Mesothelial cell of epicardium (in vitro differentiated cells): ENCODE measurements at regions not wholly inside any gene's neighbourhood (a gene's known extent, or its start where the extent isn't known, plus 50 kb on each side); places are given as distances from the start of the nearest gene placed in this dataset.

Source experiments
- DNase-seq, 2 experiments: peaks; one replicate each; pipeline ENCODE4 v3.0.0; 2021; ENCODE audit warnings: low spot score in 2 of 2; ENCODE audit not compliant: unreplicated experiment in 2 of 2
- H3K27ac Mint-ChIP-seq: 2 replicates; pipeline ENCODE4 v1.8.0; 2021; ENCODE audit warnings: mixed read lengths
- H3K27me3 Mint-ChIP-seq: 2 replicates; pipeline ENCODE4 v1.8.0; 2021; ENCODE audit warnings: low read depth, mixed read lengths
- H3K36me3 Mint-ChIP-seq: 2 replicates; pipeline ENCODE4 v1.8.0; 2021; ENCODE audit warnings: mixed read lengths
- H3K4me1 Mint-ChIP-seq: 2 replicates; pipeline ENCODE4 v1.8.0; 2021; ENCODE audit warnings: mixed read lengths
- H3K4me3 Mint-ChIP-seq: 2 replicates; pipeline ENCODE4 v1.8.0; 2021; ENCODE audit warnings: mild to moderate bottlenecking, moderate library complexity, mixed read lengths
- H3K9me3 Mint-ChIP-seq: 2 replicates; pipeline ENCODE4 v1.8.0; 2021; ENCODE audit warnings: mixed read lengths
- CTCF ChIP-seq: fragments of 200-600 bp; sonication (generic); IDR thresholded peaks from one replicate; pipeline ENCODE4 v1.5.0; 2021; ENCODE audit warnings: antibody characterized with exemption; ENCODE audit not compliant: unreplicated experiment

GRCh38 chr5:87850843-87851242 is 417.8 kb downstream of the TMEM161B start:
- Mint-ChIP-seq H3K27ac (no peak overlapping the region), H3K4me1 (no peaks in the 10 kb centered on the region), H3K4me3 (no peak overlapping the region), H3K36me3 (no peaks in the 10 kb centered on the region), H3K27me3 (no peaks in the 10 kb centered on the region), H3K9me3 (no peaks in the 10 kb centered on the region)
- no peak for TF ChIP-seq CTCF
- DNase-seq: no peak

- H3K4me3 Mint-ChIP-seq: no peak overlapping the region
- H3K9me3 Mint-ChIP-seq: peaks cover 6% of the 10 kb centered on the region
- no peak for TF ChIP-seq CTCF
- no peak for DNase-seq
- no peaks in the 10 kb centered on the region for H3K36me3 Mint-ChIP-seq
- no peak overlapping the region for H3K27ac Mint-ChIP-seq
- H3K4me1 Mint-ChIP-seq: no peaks in the 10 kb centered on the region
- H3K27me3 Mint-ChIP-seq: no peaks in the 10 kb centered on the region
Measured at GRCh38 chr5:87845734-87846133, 422.9 kb downstream of the TMEM161B start.

- Mint-ChIP-seq H3K27me3 (no peaks in the 10 kb centered on the region), H3K27ac (no peak overlapping the region), H3K4me1 (no peaks in the 10 kb centered on the region), H3K36me3 (no peaks in the 10 kb centered on the region), H3K9me3 (peaks cover 14% of the 10 kb centered on the region), H3K4me3 (no peak overlapping the region)
- DNase-seq: no peak
- TF ChIP-seq CTCF: no peak
Measured at GRCh38 chr5:87844866-87845265, 423.8 kb downstream of the TMEM161B start.

- TF ChIP-seq CTCF: no peak
- peaks cover 18% of the 10 kb centered on the region for H3K9me3 Mint-ChIP-seq
- no peak overlapping the region for H3K4me3 Mint-ChIP-seq
- H3K27ac Mint-ChIP-seq: no peak overlapping the region
- no peak for DNase-seq
- H3K27me3 Mint-ChIP-seq: no peaks in the 10 kb centered on the region
- no peaks in the 10 kb centered on the region for H3K4me1 Mint-ChIP-seq
- H3K36me3 Mint-ChIP-seq: no peaks in the 10 kb centered on the region
Measured at GRCh38 chr5:87844449-87844848, 424.2 kb downstream of the TMEM161B start.

GRCh38 chr5:87836696-87837095 is 424.0 kb upstream of the CCNH start:
- H3K27me3 Mint-ChIP-seq: no peaks in the 10 kb centered on the region
- DNase-seq: no peak
- H3K4me1 Mint-ChIP-seq: no peaks in the 10 kb centered on the region
- no peaks in the 10 kb centered on the region for H3K36me3 Mint-ChIP-seq
- no peak overlapping the region for H3K27ac Mint-ChIP-seq
- H3K9me3 Mint-ChIP-seq: peaks cover 64% of the 10 kb centered on the region
- TF ChIP-seq CTCF: no peak
- H3K4me3 Mint-ChIP-seq: no peak overlapping the region

- Mint-ChIP-seq H3K27ac (no peak overlapping the region), H3K4me3 (no peak overlapping the region), H3K27me3 (no peaks in the 10 kb centered on the region), H3K9me3 (peaks cover 31% of the 10 kb centered on the region), H3K36me3 (no peaks in the 10 kb centered on the region), H3K4me1 (no peaks in the 10 kb centered on the region)
- no peak for DNase-seq
- no peak for TF ChIP-seq CTCF
Measured at GRCh38 chr5:87831499-87831898, 418.8 kb upstream of the CCNH start.
